ENCODE measurements at regions not wholly inside any gene's neighbourhood (a gene's known extent, or its start where the extent isn't known, plus 50 kb on each side); places are given as distances from the start of the nearest gene placed in this dataset.

DNA sequence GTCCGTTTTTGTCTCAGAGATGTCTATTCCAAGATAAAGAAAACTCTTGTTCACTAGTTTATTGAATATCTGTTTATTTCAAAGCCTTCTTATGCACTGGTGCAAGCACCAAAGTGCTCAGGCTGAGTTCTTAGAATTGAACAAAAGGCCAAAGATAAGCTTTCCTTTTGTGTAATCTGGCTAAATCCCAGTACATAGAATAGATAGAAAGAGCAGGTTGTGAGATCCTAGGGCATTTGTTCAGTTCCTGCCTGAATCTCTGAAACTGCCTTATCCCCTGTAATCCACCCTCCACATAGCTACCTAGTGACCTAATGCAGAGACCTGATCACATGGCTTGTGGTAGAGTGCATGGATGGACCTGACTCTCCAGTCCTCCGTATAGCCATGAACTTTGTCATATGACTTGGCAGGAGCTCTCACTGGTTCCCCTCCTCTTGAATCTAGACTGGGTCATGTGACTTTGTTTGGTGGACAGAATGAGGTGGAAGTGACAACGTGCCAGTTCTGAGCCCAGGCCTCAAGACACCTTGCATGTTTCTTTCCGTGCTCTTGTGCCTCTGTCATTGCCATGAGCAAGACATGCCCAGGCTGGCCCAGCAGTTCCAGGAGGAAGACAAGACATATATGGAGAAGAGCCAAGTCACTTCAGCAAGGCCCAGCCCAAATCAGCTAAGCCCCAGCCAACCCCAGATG, 139.3 kb upstream of the SHB start:
- H2AFZ ChIP-seq (ENCODE audit: low read length, unreplicated experiment) = no peak overlapping the region
- H3K27me3 ChIP-seq (ENCODE audit: insufficient read depth, low read length) = peaks cover 3% of the 10 kb centered on the region
- no peak overlapping the region for H3K4me3 ChIP-seq (ENCODE audit: low read depth, low read length)
- H3K36me3 ChIP-seq (ENCODE audit: insufficient read depth, low read length) = no peaks in the 10 kb centered on the region
- H3K4me1 ChIP-seq (ENCODE audit: control insufficient read depth, insufficient read depth, low read length, unreplicated experiment) = no peaks in the 10 kb centered on the region
- no peak overlapping the region for H3K27ac ChIP-seq (ENCODE audit: low read depth, low read length)
- H3K79me2 ChIP-seq (ENCODE audit: control insufficient read depth, insufficient read depth, low read length, unreplicated experiment) = no peaks in the 10 kb centered on the region

DNA sequence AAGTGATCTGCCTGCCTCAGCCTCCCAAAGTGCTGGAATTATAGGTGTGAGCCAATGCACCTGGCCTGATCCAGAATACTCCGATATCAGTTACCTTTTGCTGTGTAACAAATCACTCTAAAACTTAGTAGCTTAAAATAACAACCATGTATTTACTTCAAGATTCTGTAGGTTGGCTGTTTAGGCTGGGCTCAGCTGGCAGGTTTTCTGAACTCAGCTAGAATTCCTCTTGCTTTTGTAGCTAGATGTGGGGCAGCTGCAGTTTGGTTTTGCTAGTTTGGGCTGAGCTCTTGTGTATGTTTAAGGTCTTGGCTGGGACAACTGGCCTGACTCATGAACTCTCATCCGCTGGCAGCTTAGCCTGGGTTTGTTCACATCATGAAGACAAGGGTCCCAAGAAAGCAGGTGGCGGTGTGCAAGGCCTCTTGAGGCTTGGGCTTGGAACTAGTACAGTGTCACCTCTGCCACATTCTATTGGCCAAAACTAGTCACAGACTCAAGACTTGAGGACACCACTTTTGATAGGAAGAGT, 138.3 kb upstream of the SHB start:
- Histone ChIP-seq H3K4me3 (ENCODE audit: low read depth, low read length) (no peak overlapping the region), H3K27ac (ENCODE audit: low read depth, low read length) (no peak overlapping the region), H3K4me1 (ENCODE audit: control insufficient read depth, insufficient read depth, low read length, unreplicated experiment) (no peaks in the 10 kb centered on the region), H2AFZ (ENCODE audit: low read length, unreplicated experiment) (no peak overlapping the region), H3K27me3 (ENCODE audit: insufficient read depth, low read length) (peaks cover 3% of the 10 kb centered on the region; the same call in 1 of the 2 replicates), H3K36me3 (ENCODE audit: insufficient read depth, low read length) (no peaks in the 10 kb centered on the region), H3K79me2 (ENCODE audit: control insufficient read depth, insufficient read depth, low read length, unreplicated experiment) (no peaks in the 10 kb centered on the region)

DNA sequence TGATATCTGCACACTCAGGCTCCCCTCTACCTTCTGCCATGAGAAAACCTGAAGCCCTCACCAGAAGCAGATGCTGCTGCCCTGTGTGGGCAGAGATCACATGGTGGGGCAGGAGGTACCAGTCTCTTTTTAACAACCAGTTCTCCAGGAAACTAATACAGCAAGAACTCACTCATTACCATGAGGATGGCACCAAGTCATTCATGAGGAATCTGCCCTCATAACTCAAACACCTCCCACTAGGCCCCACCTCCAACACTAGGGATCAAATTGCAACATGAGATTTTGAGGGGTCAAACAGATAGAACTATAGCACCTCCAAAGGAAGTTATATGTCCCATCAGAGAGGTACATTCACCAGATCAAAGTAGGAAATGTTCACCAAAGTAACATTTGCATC, 136.3 kb upstream of the SHB start:
- no peaks in the 10 kb centered on the region for H3K36me3 ChIP-seq (ENCODE audit: insufficient read depth, low read length)

DNA sequence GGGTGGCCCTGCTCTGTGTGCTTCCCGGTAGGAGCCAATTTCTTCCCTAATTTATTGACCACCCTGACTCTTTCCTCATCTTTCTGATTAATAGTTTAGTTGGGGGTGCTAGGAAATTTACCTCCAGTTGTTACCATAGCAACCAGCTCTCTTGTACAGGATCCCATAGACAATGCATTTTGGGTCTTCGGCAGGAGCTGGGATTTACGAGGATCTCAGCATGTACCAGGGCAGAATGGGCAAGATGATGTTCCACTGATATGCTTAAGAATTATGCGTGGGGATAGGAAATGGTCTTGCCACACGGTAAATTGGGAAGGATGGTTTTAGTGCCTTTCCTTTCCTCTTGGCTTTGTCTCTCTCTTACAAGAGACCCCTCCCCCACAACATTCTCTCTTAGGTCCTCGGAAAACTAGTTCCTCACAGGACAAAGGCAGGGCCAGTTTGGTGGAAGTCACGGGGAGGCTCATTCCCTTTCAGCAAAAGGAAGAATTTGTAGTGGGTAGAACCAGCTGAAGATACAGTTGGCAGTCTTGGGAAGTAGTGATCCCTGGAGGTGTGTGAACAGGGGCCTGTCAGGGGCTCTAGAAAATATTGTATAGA, 133.4 kb upstream of the SHB start:
- Histone ChIP-seq H3K79me2 (ENCODE audit: control insufficient read depth, insufficient read depth, low read length, unreplicated experiment) (no peaks in the 10 kb centered on the region), H3K4me3 (ENCODE audit: low read depth, low read length) (no peak overlapping the region), H3K36me3 (ENCODE audit: insufficient read depth, low read length) (no peaks in the 10 kb centered on the region), H3K27ac (ENCODE audit: low read depth, low read length) (no peak overlapping the region), H3K27me3 (ENCODE audit: insufficient read depth, low read length) (peaks cover 46% of the 10 kb centered on the region), H3K4me1 (ENCODE audit: control insufficient read depth, insufficient read depth, low read length, unreplicated experiment) (no peaks in the 10 kb centered on the region), H2AFZ (ENCODE audit: low read length, unreplicated experiment) (no peak overlapping the region)

More for the DNA sequence above, 136.3 kb upstream of the SHB start:
- H3K27ac ChIP-seq (ENCODE audit: low read depth, low read length) = no peak overlapping the region
- peaks cover 21% of the 10 kb centered on the region for H3K27me3 ChIP-seq (ENCODE audit: insufficient read depth, low read length)
- H3K4me3 ChIP-seq (ENCODE audit: low read depth, low read length) = no peak overlapping the region
- no peak overlapping the region for H2AFZ ChIP-seq (ENCODE audit: low read length, unreplicated experiment)
- H3K4me1 ChIP-seq (ENCODE audit: control insufficient read depth, insufficient read depth, low read length, unreplicated experiment) = no peaks in the 10 kb centered on the region
- no peaks in the 10 kb centered on the region for H3K79me2 ChIP-seq (ENCODE audit: control insufficient read depth, insufficient read depth, low read length, unreplicated experiment)

DNA sequence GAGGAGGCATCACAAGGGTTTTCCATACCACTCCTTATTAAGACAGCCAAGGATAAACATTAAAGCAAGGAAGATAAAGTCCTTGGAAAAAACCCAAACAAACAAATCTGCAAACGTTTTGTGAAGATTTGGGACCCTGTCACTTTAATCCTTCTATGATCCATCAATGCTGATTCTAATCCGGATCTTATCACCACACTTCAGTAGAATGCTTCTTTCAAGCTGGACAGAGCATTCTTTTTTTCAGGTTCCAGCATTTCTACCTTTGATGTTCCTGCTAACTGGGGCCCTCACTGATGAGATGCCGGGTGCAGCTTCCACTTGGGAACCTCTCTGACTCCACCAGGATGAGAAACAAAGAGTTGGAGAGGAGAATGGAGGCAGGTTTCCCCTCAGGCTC, 132.8 kb upstream of the SHB start:
- Histone ChIP-seq H3K27me3 (ENCODE audit: insufficient read depth, low read length) (peaks cover 51% of the 10 kb centered on the region), H3K4me1 (ENCODE audit: control insufficient read depth, insufficient read depth, low read length, unreplicated experiment) (no peaks in the 10 kb centered on the region), H3K27ac (ENCODE audit: low read depth, low read length) (no peak overlapping the region), H3K79me2 (ENCODE audit: control insufficient read depth, insufficient read depth, low read length, unreplicated experiment) (no peaks in the 10 kb centered on the region), H2AFZ (ENCODE audit: low read length, unreplicated experiment) (no peak overlapping the region), H3K36me3 (ENCODE audit: insufficient read depth, low read length) (no peaks in the 10 kb centered on the region), H3K4me3 (ENCODE audit: low read depth, low read length) (no peak overlapping the region)

DNA sequence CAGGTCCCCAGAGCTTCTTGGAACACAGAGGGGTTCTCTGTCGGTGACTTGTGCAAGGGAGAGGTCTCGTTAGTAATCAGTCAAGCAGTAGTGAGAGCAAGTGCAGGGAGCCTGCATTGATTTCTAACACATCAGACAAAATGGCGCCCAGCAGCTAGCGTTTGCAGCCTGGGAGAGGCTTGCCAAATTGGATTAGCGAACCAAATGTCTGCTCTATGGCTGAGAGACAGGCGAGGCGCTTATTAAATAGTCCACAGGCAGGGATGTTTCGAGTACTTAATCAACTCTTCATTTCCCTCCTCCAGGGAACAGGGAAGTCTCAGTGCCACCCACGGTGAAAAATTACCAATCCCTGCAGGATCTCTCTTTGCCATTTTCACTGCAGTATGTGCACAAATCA, 131.4 kb upstream of the SHB start:
- no peaks in the 10 kb centered on the region for H3K36me3 ChIP-seq (ENCODE audit: insufficient read depth, low read length)
- no peaks in the 10 kb centered on the region for H3K79me2 ChIP-seq (ENCODE audit: control insufficient read depth, insufficient read depth, low read length, unreplicated experiment)
- H3K4me1 ChIP-seq (ENCODE audit: control insufficient read depth, insufficient read depth, low read length, unreplicated experiment) = no peaks in the 10 kb centered on the region
- no peak overlapping the region for H2AFZ ChIP-seq (ENCODE audit: low read length, unreplicated experiment)
- H3K27me3 ChIP-seq (ENCODE audit: insufficient read depth, low read length) = peaks cover 56% of the 10 kb centered on the region
- H3K27ac ChIP-seq (ENCODE audit: low read depth, low read length) = no peak overlapping the region
- no peak overlapping the region for H3K4me3 ChIP-seq (ENCODE audit: low read depth, low read length)

DNA sequence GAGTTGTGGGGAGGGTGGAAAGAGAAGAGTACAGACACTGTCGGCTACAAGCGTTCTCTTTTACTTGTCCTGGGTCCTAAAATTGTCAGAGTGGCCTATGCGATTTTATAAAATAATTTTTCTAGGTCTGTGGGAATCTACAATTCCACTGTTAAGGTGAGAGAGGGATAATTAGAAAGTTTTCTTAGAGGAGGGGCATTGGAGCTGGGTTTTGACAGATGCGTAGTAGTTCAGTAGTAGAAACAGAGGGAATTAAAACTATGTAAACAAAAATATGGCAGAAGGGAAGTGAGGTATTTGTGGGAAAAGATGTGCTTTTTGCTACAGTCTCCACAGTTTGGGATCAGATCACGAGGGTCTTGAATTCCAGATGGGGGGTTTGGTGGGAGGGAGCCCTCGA, 129.1 kb upstream of the SHB start:
- H3K79me2 ChIP-seq (ENCODE audit: control insufficient read depth, insufficient read depth, low read length, unreplicated experiment) = no peaks in the 10 kb centered on the region
- H3K36me3 ChIP-seq (ENCODE audit: insufficient read depth, low read length) = no peaks in the 10 kb centered on the region
- H3K27me3 ChIP-seq (ENCODE audit: insufficient read depth, low read length) = peaks cover 56% of the 10 kb centered on the region
- H3K4me1 ChIP-seq (ENCODE audit: control insufficient read depth, insufficient read depth, low read length, unreplicated experiment) = no peaks in the 10 kb centered on the region
- H3K27ac ChIP-seq (ENCODE audit: low read depth, low read length) = no peak overlapping the region
- H2AFZ ChIP-seq (ENCODE audit: low read length, unreplicated experiment) = no peak overlapping the region
- H3K4me3 ChIP-seq (ENCODE audit: low read depth, low read length) = no peak overlapping the region

DNA sequence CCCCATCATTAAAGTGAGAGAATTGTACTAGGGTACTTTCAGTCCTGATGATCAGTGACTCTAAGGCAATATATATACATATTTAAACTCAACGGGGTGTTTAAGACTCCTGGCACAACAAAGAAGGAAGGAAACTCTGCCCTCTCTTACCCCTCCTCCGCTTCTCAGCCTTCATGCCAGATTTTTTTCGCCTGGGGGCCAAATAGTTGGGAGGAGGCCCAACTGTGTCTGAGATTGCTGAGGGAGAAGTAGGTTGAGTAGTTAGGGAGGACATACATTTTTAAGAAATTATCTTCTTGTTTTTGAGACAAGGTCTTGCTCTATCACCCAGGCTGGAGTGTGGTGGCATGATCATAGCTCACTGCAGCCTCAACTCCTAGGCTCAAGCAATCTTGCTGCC, 127.7 kb upstream of the SHB start:
- Histone ChIP-seq H2AFZ (ENCODE audit: low read length, unreplicated experiment) (no peak overlapping the region), H3K4me3 (ENCODE audit: low read depth, low read length) (no peak overlapping the region), H3K27ac (ENCODE audit: low read depth, low read length) (no peak overlapping the region), H3K27me3 (ENCODE audit: insufficient read depth, low read length) (peaks cover 49% of the 10 kb centered on the region), H3K79me2 (ENCODE audit: control insufficient read depth, insufficient read depth, low read length, unreplicated experiment) (no peaks in the 10 kb centered on the region), H3K36me3 (ENCODE audit: insufficient read depth, low read length) (no peaks in the 10 kb centered on the region), H3K4me1 (ENCODE audit: control insufficient read depth, insufficient read depth, low read length, unreplicated experiment) (no peaks in the 10 kb centered on the region)

DNA sequence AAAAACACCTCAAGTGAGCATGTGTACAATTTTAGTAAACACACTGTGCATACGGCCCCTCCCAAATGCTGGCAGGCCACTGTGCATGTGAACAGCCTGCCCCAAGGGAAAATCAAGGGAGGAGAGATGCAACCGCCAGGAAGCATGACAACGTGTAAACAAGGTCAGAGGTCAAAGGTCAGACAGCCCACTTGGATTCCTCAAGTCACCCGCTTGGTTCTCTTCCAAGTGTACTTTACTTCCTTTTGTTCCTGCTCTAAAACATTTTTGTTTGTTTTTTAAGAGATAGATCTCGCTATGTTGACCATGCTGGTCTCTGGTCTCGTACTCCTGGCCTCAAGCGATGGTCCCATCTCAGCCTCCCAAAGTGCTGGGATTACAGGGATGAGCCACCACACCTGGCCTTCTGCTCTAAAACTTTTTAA, 126.7 kb upstream of the SHB start:
- Histone ChIP-seq H3K27ac (ENCODE audit: low read depth, low read length) (no peak overlapping the region), H3K4me3 (ENCODE audit: low read depth, low read length) (no peak overlapping the region), H3K4me1 (ENCODE audit: control insufficient read depth, insufficient read depth, low read length, unreplicated experiment) (no peaks in the 10 kb centered on the region), H3K79me2 (ENCODE audit: control insufficient read depth, insufficient read depth, low read length, unreplicated experiment) (no peaks in the 10 kb centered on the region), H2AFZ (ENCODE audit: low read length, unreplicated experiment) (no peak overlapping the region), H3K36me3 (ENCODE audit: insufficient read depth, low read length) (no peaks in the 10 kb centered on the region), H3K27me3 (ENCODE audit: insufficient read depth, low read length) (peaks cover 39% of the 10 kb centered on the region)

DNA sequence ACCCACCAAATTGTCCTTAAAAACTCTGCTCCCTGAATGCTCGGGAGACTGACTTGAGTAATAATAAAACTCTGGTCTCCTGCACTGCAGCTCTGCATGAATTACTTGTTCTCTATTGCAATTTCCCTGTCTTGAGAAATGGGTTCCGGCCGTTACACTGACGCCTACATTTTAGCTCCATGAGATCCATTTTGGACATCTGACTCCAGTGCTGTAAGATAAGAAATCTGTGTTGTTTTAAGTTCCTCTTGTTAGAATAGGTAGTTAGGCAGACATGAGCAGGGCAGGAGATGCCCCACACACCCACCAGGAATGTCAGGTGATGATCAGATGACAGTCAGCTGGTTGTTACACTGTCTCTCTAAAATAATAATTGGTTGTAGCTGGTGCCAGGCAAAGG, 125.8 kb upstream of the SHB start:
- no peak overlapping the region for H2AFZ ChIP-seq (ENCODE audit: low read length, unreplicated experiment)
- no peaks in the 10 kb centered on the region for H3K4me1 ChIP-seq (ENCODE audit: control insufficient read depth, insufficient read depth, low read length, unreplicated experiment)
- H3K27ac ChIP-seq (ENCODE audit: low read depth, low read length) = no peak overlapping the region
- peaks cover 31% of the 10 kb centered on the region for H3K27me3 ChIP-seq (ENCODE audit: insufficient read depth, low read length)
- H3K4me3 ChIP-seq (ENCODE audit: low read depth, low read length) = no peak overlapping the region
- H3K36me3 ChIP-seq (ENCODE audit: insufficient read depth, low read length) = no peaks in the 10 kb centered on the region
- no peaks in the 10 kb centered on the region for H3K79me2 ChIP-seq (ENCODE audit: control insufficient read depth, insufficient read depth, low read length, unreplicated experiment)

DNA sequence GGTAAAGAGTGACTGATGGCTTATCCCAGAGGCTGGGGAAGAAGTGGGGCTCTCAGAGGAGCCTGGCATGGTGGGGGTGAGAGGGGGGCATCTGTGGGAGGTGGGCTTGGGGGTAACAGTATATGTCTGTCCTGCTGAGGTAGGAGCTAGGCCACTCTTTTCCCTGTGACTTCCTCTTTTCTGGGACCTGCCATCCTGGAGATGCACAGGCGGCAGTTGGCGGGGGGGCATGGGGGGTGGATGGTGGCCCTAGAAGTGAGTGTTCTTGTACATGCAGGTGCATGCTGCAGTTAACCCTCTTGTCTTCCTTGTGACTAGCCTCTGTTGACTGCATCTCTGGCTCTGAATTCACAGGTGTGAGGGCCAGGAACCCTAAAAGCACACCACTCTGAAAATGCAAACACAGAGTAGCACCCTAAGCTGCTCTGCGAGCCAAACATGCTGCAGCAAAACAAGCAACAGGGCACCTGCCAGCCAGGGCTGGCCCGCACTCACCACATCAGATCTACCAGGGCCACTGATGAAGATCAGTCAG, 123.8 kb upstream of the SHB start:
- Histone ChIP-seq H3K79me2 (ENCODE audit: control insufficient read depth, insufficient read depth, low read length, unreplicated experiment) (no peaks in the 10 kb centered on the region), H3K4me3 (ENCODE audit: low read depth, low read length) (no peak overlapping the region), H2AFZ (ENCODE audit: low read length, unreplicated experiment) (no peak overlapping the region), H3K36me3 (ENCODE audit: insufficient read depth, low read length) (no peaks in the 10 kb centered on the region), H3K27ac (ENCODE audit: low read depth, low read length) (no peak overlapping the region), H3K27me3 (ENCODE audit: insufficient read depth, low read length) (peaks cover 13% of the 10 kb centered on the region; the same call in 1 of the 2 replicates), H3K4me1 (ENCODE audit: control insufficient read depth, insufficient read depth, low read length, unreplicated experiment) (no peaks in the 10 kb centered on the region)
